ENCODE measurements at regions not wholly inside any gene's neighbourhood (a gene's known extent, or its start where the extent isn't known, plus 50 kb on each side); places are given as distances from the start of the nearest gene placed in this dataset.
"Not testable (repeated sequence)": the region's sequence is repeated elsewhere in the genome, so short reads cannot be mapped to it uniquely, and the experiment has no call there.

DNA sequence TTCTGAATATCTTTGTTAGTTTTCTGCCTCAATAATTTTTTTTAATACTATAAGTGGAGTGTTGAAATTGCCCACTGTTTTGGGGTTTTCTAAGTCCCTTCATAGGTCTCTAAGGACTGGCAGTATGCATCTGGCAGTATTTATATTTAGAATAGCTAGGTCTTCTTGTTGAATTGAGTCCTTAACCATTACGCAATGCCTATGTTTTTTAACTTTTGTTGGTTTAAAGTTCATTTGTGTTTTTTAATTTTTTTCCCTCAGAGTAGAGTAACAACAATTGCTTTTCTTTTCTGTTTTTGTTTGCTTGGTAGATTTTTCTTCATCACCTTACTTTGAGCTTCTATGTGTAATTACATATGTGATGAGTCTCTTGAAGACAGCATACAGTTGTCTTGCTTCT, 375.9 kb upstream of the EYS start:
- no peak for FAIRE-seq
- no peak for DNase-seq (ENCODE audit: low spot score)

DNA sequence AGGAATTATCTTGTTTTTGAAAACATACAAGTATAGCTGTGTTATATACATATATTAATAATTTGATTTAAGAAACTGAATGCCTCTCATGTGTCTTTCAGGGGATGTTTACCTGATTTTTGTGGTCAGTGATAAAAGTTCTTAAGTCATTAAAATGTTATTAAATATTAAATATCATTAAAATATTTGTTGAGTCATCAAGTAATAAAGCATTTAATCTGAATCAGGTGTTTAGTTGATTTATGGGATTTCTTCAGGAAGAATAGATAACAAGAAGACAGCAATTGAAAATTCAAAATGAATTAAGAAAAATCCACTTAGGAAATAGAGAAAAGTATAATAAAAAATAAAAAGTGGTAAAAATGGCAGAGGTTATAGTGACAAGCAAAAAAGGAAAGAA, 361.9 kb upstream of the EYS start:
- FAIRE-seq, result no peak

DNA sequence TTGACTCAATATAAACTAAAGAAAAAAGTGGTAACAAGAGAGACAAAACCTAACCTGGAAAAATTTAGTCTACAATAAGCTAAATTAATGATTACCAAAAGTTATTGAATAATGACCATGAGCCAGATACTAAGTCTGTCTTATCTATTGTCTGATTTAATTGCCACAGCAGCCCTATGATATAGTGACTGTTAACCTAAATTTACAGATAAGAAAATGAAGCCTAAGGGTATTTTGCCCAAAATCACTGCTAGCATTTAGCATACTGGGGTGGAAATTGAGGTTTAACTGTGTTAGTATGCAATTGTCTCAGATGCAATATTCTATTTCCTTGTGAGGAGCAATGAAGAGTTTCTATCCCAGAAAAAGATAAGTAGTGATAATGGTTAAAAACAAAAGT, 361.0 kb upstream of the EYS start:
- FAIRE-seq (no peak), DNase-seq (ENCODE audit: low spot score) (no peak)

More for the DNA sequence above, 361.9 kb upstream of the EYS start:
- DNase-seq (ENCODE audit: low spot score), result no peak

GRCh38 chr6:66065313-66065712, 358.3 kb upstream of the EYS start:
- FAIRE-seq (no peak), DNase-seq (ENCODE audit: low spot score) (no peak)

- no peak for FAIRE-seq
- DNase-seq (ENCODE audit: low spot score), result no peak
These were observed 350.0 kb upstream of the EYS start for GRCh38 chr6:66057034-66057433.

DNA sequence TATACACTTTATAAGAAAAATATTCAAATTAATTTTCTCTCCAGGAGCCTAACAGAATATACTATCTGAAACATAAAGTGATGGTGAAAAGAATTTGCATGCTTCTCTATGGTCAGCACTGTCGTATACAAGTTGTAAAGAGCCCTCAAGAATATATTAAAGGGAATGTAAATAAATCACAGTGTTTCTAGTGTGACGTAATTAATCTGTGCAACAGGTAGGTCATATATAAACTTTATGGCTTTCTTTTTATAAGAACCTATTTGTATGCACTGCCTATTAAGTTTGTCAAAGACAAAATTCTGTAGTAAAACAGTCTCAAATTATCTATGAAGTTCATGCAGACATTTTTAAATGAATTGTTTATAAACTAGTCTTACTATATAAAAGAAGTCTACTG, 347.9 kb upstream of the EYS start:
- FAIRE-seq (no peak), DNase-seq (ENCODE audit: low spot score) (no peak)

DNA sequence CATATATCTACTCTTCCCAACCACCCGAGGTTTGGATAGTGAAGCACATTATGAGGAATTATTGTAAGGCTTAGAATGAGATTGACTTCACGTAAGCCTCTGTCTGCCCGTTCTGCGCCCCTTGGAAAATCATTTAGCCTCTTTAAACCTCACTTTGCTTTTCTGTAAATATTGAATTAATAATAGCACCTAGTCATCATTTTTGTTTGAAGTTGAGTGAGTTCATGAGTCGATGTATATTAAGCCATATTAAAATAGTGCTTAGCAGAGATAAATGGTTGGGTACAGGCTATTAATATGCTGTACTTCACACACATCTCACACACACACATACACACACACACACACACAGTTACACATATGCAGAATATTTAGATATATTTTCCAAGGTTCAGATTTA, 344.8 kb upstream of the EYS start:
- FAIRE-seq, result no peak
- DNase-seq (ENCODE audit: low spot score), result no peak

DNA sequence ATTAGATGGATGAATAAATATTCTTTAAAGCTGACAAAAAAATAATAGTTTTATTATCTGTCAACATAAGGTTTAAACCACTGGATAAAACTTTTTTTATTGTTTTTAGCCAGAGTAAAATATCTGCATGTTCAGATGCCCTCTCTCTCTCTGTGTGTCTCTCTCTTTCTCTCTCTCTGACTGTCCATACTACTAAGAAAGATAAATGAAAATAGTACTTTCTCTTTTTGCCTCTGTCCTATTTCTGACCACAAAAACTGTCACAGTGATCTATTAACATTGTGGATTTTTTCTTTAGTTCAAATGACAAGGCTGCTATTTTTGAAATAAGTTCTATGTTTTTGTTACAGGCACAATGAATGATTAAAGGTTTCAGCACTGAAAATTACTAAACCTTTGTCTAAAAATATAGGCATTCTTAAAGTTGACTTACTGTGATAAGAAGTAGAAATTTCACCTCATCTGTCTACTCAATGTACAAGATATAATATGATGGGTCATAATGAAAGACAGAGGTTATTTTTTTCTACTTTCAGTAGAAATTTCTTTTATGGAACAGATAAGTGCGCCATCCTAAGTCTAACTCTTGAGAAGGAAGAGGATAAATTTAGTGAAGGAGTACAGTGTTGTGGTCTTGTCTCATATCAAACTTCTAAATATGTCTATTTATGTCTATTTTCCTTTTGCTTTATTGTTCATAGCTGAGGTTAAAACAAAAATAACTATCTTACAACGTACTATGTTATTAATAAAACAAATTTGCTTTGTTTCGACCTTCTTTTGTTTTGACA, 341.9 kb upstream of the EYS start:
- FAIRE-seq (no peak), DNase-seq (ENCODE audit: low spot score) (no peak)

DNA sequence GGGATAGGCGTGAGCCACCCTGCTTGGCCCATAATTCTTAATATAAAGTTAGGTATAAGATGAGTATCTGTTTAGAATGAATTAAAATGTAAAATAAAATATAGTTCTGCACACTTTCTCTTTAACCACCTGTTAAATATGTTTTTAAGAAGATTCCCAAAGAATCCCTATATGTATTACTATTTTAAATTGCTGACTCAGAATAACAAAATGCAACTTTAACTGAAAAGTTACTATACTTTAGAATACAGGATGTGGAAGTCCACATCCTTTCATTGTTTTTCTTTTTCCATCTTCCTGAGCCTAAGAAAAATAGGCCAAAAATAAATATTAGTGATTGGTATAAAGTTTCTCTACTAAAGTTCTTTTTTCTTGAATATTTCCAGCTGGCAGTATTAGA, 325.6 kb upstream of the EYS start:
- DNase-seq (ENCODE audit: low spot score) (no peak), FAIRE-seq (no peak)

- DNase-seq (ENCODE audit: low spot score), result no peak
- FAIRE-seq, result no peak
These were observed 322.4 kb upstream of the EYS start for GRCh38 chr6:66029391-66029790.

GRCh38 chr6:65999288-65999791, 292.3 kb upstream of the EYS start:
- FAIRE-seq, result no peak
- DNase-seq (ENCODE audit: low spot score), result no peak

- FAIRE-seq (no peak), DNase-seq (ENCODE audit: low spot score) (no peak)
These were observed 291.5 kb upstream of the EYS start for GRCh38 chr6:65998544-65998943.

GRCh38 chr6:65997539-65997938, 290.5 kb upstream of the EYS start:
- FAIRE-seq (no peak), DNase-seq (ENCODE audit: low spot score) (no peak)

GRCh38 chr6:65996096-65996495, 289.1 kb upstream of the EYS start:
- DNase-seq (ENCODE audit: low spot score) (no peak), FAIRE-seq (no peak)

DNA sequence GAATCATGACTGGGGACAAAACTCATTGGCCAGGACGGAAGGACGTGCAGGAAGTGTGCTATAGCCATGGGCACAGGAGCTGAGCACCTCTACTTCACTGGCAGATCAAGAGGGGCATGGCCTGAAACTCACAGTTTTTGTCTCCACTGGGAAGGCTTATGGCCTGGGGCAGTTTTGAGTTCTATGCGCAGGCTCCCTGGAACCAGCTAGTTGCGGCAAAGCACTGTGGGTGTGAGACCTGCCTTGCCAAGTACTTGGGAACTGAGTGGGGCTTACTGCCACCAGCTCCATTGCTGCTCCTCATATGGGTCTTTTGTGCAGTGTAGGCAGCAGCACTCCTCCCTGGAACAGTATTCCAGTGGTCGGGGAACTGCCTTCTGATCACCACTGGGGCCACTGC, 282.6 kb upstream of the EYS start:
- no peak for DNase-seq (ENCODE audit: low spot score)
- no peak for FAIRE-seq

GRCh38 chr6:65988006-65988405, 281.0 kb upstream of the EYS start:
- no peak for FAIRE-seq
- no peak for DNase-seq (ENCODE audit: low spot score)

GRCh38 chr6:65984089-65984488, 277.1 kb upstream of the EYS start:
- no peak for FAIRE-seq
- no peak for DNase-seq (ENCODE audit: low spot score)

- no peak for DNase-seq (ENCODE audit: low spot score)
- no peak for FAIRE-seq
These were observed 272.1 kb upstream of the EYS start for GRCh38 chr6:65979120-65979519.

DNA sequence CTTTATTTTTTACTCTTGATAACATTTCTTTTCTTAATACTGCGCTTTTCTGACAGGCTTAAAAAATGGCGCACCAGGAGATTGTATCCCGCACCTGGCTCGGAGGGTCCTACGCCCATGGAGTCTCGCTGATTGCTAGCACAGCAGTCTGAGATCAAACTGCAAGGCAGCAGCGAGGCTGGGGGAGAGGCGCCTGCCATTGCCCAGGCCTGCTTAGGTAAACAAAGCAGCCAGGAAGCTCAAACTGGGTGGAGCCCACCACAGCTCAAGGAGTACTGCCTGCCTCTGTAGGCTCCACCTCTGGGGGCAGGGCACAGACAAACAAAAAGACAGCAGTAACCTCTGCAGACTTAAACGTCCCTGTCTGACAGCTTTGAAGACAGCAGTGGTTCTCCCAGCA, 264.2 kb upstream of the EYS start:
- not testable (repeated sequence) for FAIRE-seq; DNase-seq (ENCODE audit: low spot score)

- no peak for FAIRE-seq
- no peak for DNase-seq (ENCODE audit: low spot score)
These were observed 257.2 kb upstream of the EYS start for GRCh38 chr6:65964261-65964660.

DNA sequence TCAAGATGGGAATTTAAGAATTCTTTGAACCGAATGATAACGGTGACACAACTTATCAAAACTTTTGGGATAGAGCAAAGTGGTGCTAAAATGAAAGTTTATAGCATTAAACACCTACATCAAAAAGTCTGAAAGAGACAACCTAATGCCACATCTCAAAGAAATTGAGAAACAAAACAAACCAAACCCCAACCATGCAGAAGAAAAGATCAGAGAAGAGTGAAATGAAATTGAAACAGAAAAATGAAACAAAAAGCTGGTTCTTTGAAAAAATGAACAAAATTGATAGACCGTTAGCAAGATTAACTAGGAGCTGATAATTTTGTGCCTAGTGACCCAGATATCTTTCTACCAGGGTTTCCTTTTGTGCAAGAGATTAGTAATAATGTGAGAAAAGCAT, 248.0 kb upstream of the EYS start:
- no peak for FAIRE-seq

GRCh38 chr6:65948062-65948461, 241.0 kb upstream of the EYS start:
- FAIRE-seq, result no peak
- DNase-seq (ENCODE audit: low spot score), result no peak

More for the DNA sequence above, 248.0 kb upstream of the EYS start:
- no peak for DNase-seq (ENCODE audit: low spot score)

DNA sequence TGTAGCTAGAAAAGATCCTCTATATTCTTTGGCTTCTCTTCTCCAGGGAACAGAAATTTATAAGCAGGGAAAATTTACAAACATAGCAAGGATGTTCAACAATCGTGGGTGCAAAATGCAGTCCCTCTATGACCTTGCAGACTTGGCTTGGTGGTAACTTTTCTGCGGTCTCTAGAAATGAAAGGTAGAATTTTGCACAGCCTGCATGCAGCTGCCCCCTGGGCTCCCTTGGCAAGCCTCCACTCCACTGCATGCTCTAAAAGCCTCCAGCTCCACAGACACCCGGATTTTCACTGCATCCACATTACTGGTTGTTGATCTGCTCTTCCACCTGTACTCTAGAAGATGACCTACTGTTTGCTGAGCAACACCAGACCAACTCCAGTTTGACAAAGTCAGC, 236.5 kb upstream of the EYS start:
- no peak for FAIRE-seq
- no peak for DNase-seq (ENCODE audit: low spot score)

GRCh38 chr6:65943051-65943450, 236.0 kb upstream of the EYS start:
- FAIRE-seq (no peak), DNase-seq (ENCODE audit: low spot score) (no peak)
